ENCODE measurements at regions not wholly inside any gene's neighbourhood (a gene's known extent, or its start where the extent isn't known, plus 50 kb on each side); places are given as distances from the start of the nearest gene placed in this dataset.

DNA sequence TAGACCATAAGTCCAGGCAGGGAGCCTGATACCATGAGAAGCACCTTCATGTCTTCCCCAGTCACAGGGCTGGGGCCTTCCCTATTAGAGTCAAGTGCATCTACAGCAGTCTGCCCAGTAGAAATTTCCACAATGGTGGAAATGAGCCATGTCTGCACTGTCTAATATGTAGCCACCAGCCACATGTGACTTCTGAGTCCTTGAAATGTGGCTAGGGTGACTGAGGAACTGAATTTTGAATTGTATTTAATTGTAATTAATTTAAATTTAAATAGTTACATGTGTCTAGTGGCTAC, 300.2 kb downstream of the CLIC5 start:
- no peak overlapping the region for H3K27ac ChIP-seq
- DNase-seq (ENCODE audit: extremely low spot score in 2 of 2) = no peak
- H3K36me3 ChIP-seq = no peaks in the 10 kb centered on the region
- no peaks in the 10 kb centered on the region for H3K27me3 ChIP-seq
- no peaks in the 10 kb centered on the region for H3K9me3 ChIP-seq
- no peaks in the 10 kb centered on the region for H3K4me1 ChIP-seq
- H3K4me3 ChIP-seq = no peak overlapping the region
- intact Hi-C loops (cut with DNase I) = loop anchor here (10.0 kb wide), 2 partner anchors 1061 to 1241 kb away; no protein-coding TSS in a partner anchor
- TF ChIP-seq POLR2A (IDR thresholded peaks at IDR 0.05) (no peak), POLR2AphosphoS5 (IDR thresholded peaks at IDR 0.05; ENCODE audit: insufficient read depth in 1 of 2, low read depth in 1 of 2) (no peak)
- TF ChIP-seq, protein P1, sequence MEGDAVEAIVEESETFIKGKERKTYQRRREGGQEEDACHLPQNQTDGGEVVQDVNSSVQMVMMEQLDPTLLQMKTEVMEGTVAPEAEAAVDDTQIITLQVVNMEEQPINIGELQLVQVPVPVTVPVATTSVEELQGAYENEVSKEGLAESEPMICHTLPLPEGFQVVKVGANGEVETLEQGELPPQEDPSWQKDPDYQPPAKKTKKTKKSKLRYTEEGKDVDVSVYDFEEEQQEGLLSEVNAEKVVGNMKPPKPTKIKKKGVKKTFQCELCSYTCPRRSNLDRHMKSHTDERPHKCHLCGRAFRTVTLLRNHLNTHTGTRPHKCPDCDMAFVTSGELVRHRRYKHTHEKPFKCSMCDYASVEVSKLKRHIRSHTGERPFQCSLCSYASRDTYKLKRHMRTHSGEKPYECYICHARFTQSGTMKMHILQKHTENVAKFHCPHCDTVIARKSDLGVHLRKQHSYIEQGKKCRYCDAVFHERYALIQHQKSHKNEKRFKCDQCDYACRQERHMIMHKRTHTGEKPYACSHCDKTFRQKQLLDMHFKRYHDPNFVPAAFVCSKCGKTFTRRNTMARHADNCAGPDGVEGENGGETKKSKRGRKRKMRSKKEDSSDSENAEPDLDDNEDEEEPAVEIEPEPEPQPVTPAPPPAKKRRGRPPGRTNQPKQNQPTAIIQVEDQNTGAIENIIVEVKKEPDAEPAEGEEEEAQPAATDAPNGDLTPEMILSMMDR (IDR thresholded peaks at IDR 0.05) = no peak

GRCh38 chr6:45714741-45715507, 300.7 kb downstream of the CLIC5 start:
- TF ChIP-seq POLR2A (IDR thresholded peaks at IDR 0.05) (no peak), POLR2AphosphoS5 (IDR thresholded peaks at IDR 0.05; ENCODE audit: insufficient read depth in 1 of 2, low read depth in 1 of 2) (peak in 1 of 2 donors; percentile 38)
- TF ChIP-seq, protein P1 (IDR thresholded peaks at IDR 0.05) = peak; percentile 56 to 81 (median 71)
- no peaks in the 10 kb centered on the region for H3K36me3 ChIP-seq
- no peaks in the 10 kb centered on the region for H3K27me3 ChIP-seq
- no peaks in the 10 kb centered on the region for H3K4me1 ChIP-seq
- H3K27ac ChIP-seq = no peak overlapping the region
- peak in 1 of 2 donors; percentile 79 for DNase-seq (ENCODE audit: extremely low spot score in 2 of 2)
- no peaks in the 10 kb centered on the region for H3K9me3 ChIP-seq
- no peak overlapping the region for H3K4me3 ChIP-seq
- intact Hi-C loops (cut with DNase I) = loop anchor here (10.0 kb wide), 2 partner anchors 1060 to 1240 kb away; no protein-coding TSS in a partner anchor

DNA sequence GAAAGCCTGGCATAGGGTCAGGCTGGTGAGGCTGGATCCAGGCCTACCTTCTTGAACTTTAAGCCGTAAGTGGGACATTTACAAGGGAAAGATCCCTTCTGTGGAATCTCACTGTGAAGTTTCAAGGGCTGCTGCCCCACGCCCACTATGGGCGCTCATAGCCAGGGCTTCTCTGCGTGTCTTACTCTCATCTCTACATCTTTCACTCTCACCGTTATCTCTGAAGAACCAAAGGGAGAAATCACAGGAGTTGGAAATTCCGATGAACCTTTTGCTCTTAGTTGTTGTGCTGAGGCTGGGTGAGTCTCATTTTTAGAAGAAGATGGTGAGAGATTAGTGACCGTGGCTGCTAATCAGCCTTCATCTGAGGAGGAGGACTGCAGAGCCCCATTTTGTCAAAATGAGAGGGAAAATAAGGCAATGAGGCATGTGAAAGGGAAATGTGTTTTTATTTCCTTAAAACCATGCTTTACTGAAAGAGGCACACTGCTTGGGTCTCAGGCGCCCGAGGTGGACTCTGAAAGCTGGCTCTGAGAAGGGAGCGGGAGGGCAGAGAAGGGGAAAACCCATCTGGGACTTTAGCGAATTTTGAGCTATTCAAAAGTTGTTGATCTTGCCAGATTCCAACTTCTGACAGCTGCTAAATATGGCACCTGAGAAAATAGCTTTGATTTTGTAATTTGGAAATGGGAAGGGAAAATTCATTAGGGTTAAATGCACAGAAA, 301.5 kb downstream of the CLIC5 start:
- intact Hi-C loops (cut with DNase I) = loop anchor here (10.0 kb wide), 2 partner anchors 1059 to 1239 kb away; no protein-coding TSS in a partner anchor
- Histone ChIP-seq H3K4me3 (no peak overlapping the region), H3K4me1 (no peaks in the 10 kb centered on the region), H3K27me3 (no peaks in the 10 kb centered on the region), H3K9me3 (no peaks in the 10 kb centered on the region), H3K36me3 (no peaks in the 10 kb centered on the region), H3K27ac (no peak overlapping the region)
- no peak for DNase-seq (ENCODE audit: extremely low spot score in 2 of 2)
- TF ChIP-seq, protein P1 (IDR thresholded peaks at IDR 0.05) = no peak
- TF ChIP-seq POLR2A (IDR thresholded peaks at IDR 0.05) (no peak), POLR2AphosphoS5 (IDR thresholded peaks at IDR 0.05; ENCODE audit: insufficient read depth in 1 of 2, low read depth in 1 of 2) (no peak)

All from vagina (tissue), 2 donors.